Pons (tissue), 1 donor: ENCODE measurements at regions not wholly inside any gene's neighbourhood (a gene's known extent, or its start where the extent isn't known, plus 50 kb on each side); places are given as distances from the start of the nearest gene placed in this dataset.

Experiments
- DNase-seq: peaks from one replicate; pipeline ENCODE4 v3.0.0-alpha.2; 2016; ENCODE audit warnings: low spot score

- no peak for DNase-seq
Observed at GRCh38 chr4:185071236-185071811, 53.0 kb downstream of the HELT start.

- DNase-seq: no peak
Observed at GRCh38 chr4:185079271-185079905, 61.1 kb downstream of the HELT start.

- no peak for DNase-seq
Observed at GRCh38 chr4:185080545-185080944, 62.3 kb downstream of the HELT start.

GRCh38 chr4:185082561-185082960 is 60.5 kb upstream of the SLC25A4 start:
- DNase-seq: peak; percentile 55

- no peak for DNase-seq
Observed at GRCh38 chr4:185086053-185086452, 57.0 kb upstream of the SLC25A4 start.

GRCh38 chr4:185088899-185089298 is 54.2 kb upstream of the SLC25A4 start:
- no peak for DNase-seq

GRCh38 chr4:185090592-185090991 is 52.5 kb upstream of the SLC25A4 start:
- no peak for DNase-seq

- DNase-seq: no peak
Observed at GRCh38 chr4:185092535-185093197, 50.4 kb upstream of the SLC25A4 start.
